Uterus (tissue), 3 donors: ENCODE measurements at regions not wholly inside any gene's neighbourhood (a gene's known extent, or its start where the extent isn't known, plus 50 kb on each side); places are given as distances from the start of the nearest gene placed in this dataset.

Experiments
- DNase-seq, 2 donors: peaks; one replicate each; pipeline ENCODE4 v3.0.0-alpha.2; 2019 to 2020
- H3K27ac ChIP-seq, 2 donors: fragments of 200-600 bp; sonication (generic); 1 replicate in 1 of 2; 2 replicates in 1 of 2; pipeline ENCODE4 v1.5.1; 2016 to 2018
- H3K27me3 ChIP-seq, 2 donors: fragments of 200-600 bp; sonication (generic); one replicate each; pipeline ENCODE4 v1.5.1; 2018 to 2019; ENCODE audit warnings: control low read depth in 1 of 2
- H3K36me3 ChIP-seq, 2 donors: fragments of 200-600 bp; sonication (generic); one replicate each; pipeline ENCODE4 v1.5.1; 2019; ENCODE audit warnings: control low read depth in 1 of 2
- H3K4me1 ChIP-seq, 2 donors: fragments of 200-600 bp; sonication (generic); one replicate each; pipeline ENCODE4 v1.5.1; 2018 to 2019; ENCODE audit warnings: control low read depth in 1 of 2
- H3K4me3 ChIP-seq, 2 donors: fragments of 200-600 bp; sonication (generic); 1 replicate in 1 of 2; 2 replicates in 1 of 2; pipeline ENCODE4 v1.5.1; 2018 to 2019; ENCODE audit warnings: mild to moderate bottlenecking in 1 of 2
- H3K9me3 ChIP-seq, 2 donors: fragments of 200-600 bp; sonication (generic); one replicate each; pipeline ENCODE4 v1.5.1; 2019; ENCODE audit warnings: control low read depth in 1 of 2
- POLR2A ChIP-seq, 2 donors: fragments of 450-650 bp; IDR thresholded peaks; one replicate each; pipeline ENCODE4 v1.6.1; 2016; ENCODE audit warnings: antibody characterized with exemption in 2 of 2, mild to moderate bottlenecking in 1 of 2, moderate library complexity in 1 of 2
- intact Hi-C: fragments of 100-400 bp; cut with DNase I; formaldehyde crosslinking; loops from one replicate; pipeline ENCODE4 v1.15.1; 2023; ENCODE audit warnings: low total_unique reads
- TF ChIP-seq, protein P1 (sequence below), 4 experiments: fragments of 200-600 bp in 2 of 4; fragments of 450-650 bp in 2 of 4; sonication (generic) in 2 of 4; IDR thresholded peaks; one replicate each; pipeline ENCODE4 v1.5.1; 2016 to 2019; ENCODE audit warnings: antibody characterized with exemption in 4 of 4, mild to moderate bottlenecking in 2 of 4, moderate library complexity in 1 of 4
- donor health status: DM: yes; HTN: yes; CAD: no.

DNA sequence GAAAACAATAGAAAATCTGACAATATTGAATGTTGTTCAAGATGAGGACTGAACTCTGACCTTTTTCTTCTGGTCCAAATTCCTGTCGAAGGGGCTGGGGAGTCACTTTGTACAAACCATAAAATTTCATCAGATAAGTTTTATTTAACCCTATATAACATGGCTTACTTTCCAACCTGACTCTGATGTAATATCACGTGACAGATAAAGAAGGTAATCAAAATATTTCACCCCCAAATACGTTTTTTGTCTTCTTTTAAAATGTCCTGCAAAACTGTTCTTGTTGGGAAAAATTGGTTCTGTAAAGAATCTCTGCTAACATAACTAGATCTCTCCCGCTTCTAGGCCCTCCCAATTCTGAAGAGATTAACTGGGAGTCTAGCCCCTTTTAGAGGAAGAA, 90.9 kb upstream of the MDFIC start:
- Histone ChIP-seq H3K27ac (no peak overlapping the region), H3K27me3 (no peaks in the 10 kb centered on the region), H3K4me1 (no peaks in the 10 kb centered on the region), H3K4me3 (no peak overlapping the region), H3K36me3 (no peaks in the 10 kb centered on the region), H3K9me3 (no peaks in the 10 kb centered on the region)
- intact Hi-C loops = no loop called here
- DNase-seq = no peak
- no peak for TF ChIP-seq POLR2A (IDR thresholded peaks at IDR 0.05)
- TF ChIP-seq, protein P1, sequence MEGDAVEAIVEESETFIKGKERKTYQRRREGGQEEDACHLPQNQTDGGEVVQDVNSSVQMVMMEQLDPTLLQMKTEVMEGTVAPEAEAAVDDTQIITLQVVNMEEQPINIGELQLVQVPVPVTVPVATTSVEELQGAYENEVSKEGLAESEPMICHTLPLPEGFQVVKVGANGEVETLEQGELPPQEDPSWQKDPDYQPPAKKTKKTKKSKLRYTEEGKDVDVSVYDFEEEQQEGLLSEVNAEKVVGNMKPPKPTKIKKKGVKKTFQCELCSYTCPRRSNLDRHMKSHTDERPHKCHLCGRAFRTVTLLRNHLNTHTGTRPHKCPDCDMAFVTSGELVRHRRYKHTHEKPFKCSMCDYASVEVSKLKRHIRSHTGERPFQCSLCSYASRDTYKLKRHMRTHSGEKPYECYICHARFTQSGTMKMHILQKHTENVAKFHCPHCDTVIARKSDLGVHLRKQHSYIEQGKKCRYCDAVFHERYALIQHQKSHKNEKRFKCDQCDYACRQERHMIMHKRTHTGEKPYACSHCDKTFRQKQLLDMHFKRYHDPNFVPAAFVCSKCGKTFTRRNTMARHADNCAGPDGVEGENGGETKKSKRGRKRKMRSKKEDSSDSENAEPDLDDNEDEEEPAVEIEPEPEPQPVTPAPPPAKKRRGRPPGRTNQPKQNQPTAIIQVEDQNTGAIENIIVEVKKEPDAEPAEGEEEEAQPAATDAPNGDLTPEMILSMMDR (IDR thresholded peaks at IDR 0.05) = no peak

DNA sequence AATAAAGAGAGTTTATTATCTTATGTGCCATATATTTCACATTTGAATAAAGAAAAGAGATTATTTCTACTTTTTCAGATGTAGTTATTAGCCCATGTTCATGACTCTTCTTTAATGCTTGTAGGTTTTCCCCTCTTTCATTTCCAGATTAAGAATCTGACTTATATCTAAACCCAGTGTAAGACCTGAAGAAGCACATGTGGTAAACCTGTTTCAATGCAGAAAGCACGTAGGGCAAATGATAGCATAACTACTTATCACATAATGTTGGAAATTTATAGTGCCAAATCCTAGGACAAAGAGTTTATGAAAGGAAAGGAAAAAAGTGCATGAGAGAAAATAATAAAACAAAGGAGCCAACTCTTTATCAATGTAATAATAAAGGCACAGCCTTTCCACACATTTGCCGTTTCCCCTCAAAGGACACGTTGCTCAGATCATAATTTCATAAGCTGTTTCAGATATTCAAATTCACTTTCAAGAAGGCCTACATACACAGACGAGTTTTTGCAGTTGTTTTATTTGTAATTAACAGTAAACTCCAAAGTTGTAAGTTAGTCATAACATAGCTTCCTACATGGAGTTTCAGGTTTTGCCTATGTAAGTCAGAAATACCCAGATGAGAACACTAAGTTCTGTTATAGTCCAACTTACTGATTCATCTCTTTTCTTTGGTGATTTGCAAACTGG, 88.8 kb upstream of the MDFIC start:
- Histone ChIP-seq H3K27me3 (no peaks in the 10 kb centered on the region), H3K9me3 (no peaks in the 10 kb centered on the region), H3K36me3 (no peaks in the 10 kb centered on the region), H3K27ac (no peak overlapping the region), H3K4me3 (no peak overlapping the region), H3K4me1 (no peaks in the 10 kb centered on the region)
- TF ChIP-seq, protein P1 (IDR thresholded peaks at IDR 0.05) = no peak
- no peak for TF ChIP-seq POLR2A (IDR thresholded peaks at IDR 0.05)
- intact Hi-C loops = no loop called here
- no peak for DNase-seq

DNA sequence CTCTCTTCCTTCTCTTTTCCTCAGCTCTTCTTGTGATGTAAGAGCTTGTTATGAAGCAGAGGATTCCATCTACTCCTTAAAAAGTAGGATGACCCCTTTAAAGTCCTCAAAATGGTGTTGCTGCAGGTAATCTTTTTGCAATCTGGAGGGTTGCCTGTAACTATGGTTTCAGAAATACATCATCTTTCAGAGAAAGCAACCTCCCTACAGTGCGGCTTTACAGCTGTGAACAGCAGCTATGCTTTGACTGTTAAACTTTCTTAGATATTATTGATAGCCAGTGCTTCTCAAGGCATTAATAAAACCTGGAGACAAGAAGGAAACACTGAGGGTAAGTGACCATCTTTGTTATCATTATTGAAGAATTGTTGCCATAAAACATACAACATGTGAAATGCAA, 86.6 kb upstream of the MDFIC start:
- no peak for DNase-seq
- no peaks in the 10 kb centered on the region for H3K9me3 ChIP-seq
- H3K4me1 ChIP-seq = no peaks in the 10 kb centered on the region
- H3K36me3 ChIP-seq = no peaks in the 10 kb centered on the region
- no peaks in the 10 kb centered on the region for H3K27me3 ChIP-seq
- H3K4me3 ChIP-seq = no peak overlapping the region
- H3K27ac ChIP-seq = no peak overlapping the region
- intact Hi-C loops = no loop called here
- TF ChIP-seq, protein P1 (IDR thresholded peaks at IDR 0.05) = no peak
- no peak for TF ChIP-seq POLR2A (IDR thresholded peaks at IDR 0.05)

DNA sequence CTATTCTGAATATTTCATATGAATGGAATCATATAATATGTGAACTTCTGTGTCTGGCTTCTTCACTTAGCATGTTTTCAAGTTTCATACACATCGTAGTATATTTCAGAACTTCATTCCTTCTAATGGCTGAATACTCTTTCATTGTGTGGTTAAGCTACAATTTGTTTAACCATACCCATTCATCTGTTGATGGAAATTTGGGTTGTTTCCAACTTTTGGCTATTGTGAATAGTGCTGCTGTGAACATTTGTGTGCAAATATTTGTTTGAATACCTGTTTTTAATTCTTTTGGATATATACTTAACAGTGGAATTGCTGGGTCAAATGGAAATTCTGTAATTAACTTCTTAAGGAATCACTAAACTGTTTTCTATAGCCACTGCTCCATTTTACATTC, 86.0 kb upstream of the MDFIC start:
- H3K36me3 ChIP-seq = no peaks in the 10 kb centered on the region
- TF ChIP-seq POLR2A (IDR thresholded peaks at IDR 0.05) = no peak
- TF ChIP-seq, protein P1 (IDR thresholded peaks at IDR 0.05) = no peak
- intact Hi-C loops = no loop called here
- H3K4me1 ChIP-seq = no peaks in the 10 kb centered on the region
- DNase-seq = no peak
- H3K4me3 ChIP-seq = no peak overlapping the region
- no peak overlapping the region for H3K27ac ChIP-seq
- no peaks in the 10 kb centered on the region for H3K9me3 ChIP-seq
- H3K27me3 ChIP-seq = no peaks in the 10 kb centered on the region

DNA sequence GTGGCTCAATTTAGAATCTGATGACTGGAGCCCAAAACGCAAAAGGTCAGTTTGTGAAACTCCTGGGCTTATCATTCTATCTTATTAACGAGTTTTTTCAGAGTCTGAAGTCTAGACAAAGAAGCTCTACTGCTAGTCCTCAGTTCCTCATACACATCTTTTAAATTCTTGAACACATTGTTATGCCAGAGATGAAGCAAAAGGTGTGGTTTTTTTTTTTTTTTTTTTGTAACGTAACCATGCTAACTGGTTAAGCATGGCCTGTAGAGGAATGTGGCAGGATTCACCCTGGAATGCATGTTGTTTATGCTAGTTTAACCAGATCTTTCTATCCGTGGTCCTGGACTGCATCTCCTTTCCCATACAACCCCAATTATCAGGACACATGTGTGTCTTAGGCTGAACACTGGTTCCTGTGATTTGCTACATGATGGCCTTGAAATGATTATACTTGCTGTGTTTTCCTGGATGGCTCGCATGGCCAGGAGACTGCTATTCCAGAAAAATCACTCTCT, 79.3 kb upstream of the MDFIC start:
- Histone ChIP-seq H3K9me3 (no peaks in the 10 kb centered on the region), H3K4me1 (no peaks in the 10 kb centered on the region), H3K27me3 (no peaks in the 10 kb centered on the region), H3K36me3 (no peaks in the 10 kb centered on the region), H3K27ac (no peak overlapping the region), H3K4me3 (no peak overlapping the region)
- no peak for DNase-seq
- TF ChIP-seq, protein P1 (IDR thresholded peaks at IDR 0.05) = no peak
- TF ChIP-seq POLR2A (IDR thresholded peaks at IDR 0.05) = no peak
- intact Hi-C loops = no loop called here
